HG03575 (cell line): ENCODE measurements at regions not wholly inside any gene's neighbourhood (a gene's known extent, or its start where the extent isn't known, plus 50 kb on each side); places are given as distances from the start of the nearest gene placed in this dataset.

Experiments
- ATAC-seq: cut with Tn5 transposase; IDR thresholded peaks from one replicate; pipeline ENCODE4 v1.9.1; 2021; ENCODE audit not compliant: unreplicated experiment, insufficient number of reproducible peaks, low FRiP score; ENCODE audit errors: extremely low read depth

DNA sequence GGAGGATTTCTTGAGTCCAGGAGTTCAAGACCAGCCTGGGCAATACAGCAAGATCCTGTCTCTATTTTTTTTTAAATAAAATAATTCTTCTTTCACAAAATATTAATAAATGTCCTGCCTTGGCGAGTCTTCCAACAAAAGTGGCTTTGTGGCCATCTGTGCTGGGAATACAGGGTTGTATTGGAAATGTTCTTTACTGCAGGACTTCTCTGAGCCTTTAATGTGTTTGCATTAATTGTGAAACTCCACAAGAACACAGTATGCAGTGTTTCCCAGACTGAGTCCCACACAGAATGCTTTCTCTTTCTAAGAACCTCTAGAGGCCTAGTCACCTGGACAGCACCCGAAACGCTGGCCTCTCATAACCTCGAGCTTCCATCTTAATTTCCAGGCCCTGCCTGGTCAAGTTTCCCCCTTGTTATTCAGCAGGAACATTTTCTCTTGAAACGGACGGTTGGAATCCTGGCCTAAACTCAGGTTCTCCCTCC lies 85.4 kb upstream of the ARRDC4 start:
- no peak for ATAC-seq

DNA sequence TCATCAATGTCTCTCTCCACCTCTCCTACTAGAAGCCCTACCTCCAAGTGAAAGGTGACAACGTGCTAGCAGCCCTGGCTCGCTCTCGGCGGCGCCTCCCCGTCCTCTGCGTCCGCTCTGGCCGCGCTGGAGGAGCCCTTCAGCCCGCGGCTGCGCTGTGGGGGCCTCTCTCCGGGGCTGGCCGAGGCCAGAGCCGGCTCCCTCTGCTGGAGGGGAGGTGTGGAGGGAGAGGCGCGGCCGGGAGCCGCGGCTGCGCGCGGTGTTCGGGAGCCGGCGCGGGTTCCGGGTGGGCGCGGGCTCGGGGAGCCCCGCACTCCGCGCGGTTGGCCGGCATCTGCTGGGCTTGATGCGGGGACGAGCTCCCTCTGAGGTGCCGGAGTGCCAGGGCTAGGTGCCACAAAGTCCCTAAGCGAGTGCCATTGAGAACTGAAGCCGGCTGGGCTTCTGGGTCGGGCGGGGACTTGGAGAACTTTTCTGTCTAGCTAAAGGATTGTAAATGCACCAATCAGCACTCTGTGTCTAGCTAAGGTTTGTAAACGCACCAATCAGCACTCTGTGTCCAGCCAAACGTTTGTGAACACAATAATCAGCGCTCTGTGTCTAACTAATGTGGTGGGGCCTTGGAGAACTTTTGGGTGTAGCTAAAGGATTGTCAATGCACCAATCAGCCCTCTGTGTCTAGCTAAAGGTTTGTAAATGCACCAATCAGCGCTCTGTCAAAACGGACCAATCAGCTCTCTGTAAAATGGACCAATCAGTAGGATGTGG lies 84.8 kb upstream of the ARRDC4 start:
- no peak for ATAC-seq

DNA sequence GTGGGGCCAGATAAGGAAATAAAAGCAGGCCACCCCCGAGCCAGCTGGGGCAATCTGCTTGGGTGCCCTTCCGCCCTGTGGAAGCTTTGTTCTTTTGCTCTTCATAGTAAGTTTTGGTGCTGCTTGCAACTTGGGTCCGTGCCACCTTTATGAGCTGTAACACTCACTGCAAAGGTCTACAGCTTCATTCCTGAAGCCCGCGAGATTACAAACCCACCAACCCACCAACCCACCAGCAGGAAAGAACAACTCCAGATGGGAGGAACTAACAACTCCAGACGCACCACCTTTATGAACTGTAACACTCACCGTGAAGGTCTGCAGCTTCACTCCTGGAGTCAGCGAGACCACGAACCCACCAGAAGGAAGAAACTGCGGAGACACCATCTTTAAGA lies 84.2 kb upstream of the ARRDC4 start:
- no peak for ATAC-seq

DNA sequence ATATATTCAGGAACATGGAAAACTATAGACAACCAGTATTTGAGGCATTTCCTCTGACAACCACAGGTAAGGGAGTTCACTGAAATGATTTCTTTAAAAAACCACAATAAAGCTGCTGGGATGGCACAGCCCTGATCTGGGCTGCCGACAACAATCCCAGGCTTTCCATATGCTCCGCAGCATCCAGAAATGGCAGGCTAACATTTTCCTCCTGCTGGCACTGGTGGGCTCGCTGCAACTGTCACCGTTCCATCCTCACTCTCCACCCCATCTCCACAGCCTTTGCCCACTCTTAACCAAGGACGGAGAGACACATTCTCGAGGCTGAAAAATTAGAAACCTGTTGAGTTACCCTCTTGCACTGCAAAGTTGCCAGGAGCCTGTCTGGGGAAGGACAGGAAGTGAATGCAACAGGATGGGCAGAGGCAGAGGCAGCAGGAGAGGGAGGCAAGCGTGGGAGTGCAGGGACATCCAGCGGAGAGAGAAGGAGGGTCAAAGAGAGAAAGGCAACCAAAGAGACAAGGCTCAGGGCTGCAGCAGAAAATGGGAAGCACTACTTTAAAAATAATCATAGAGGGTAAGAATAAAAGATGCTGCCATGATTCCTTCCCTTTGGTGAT lies 79.0 kb upstream of the ARRDC4 start:
- no peak for ATAC-seq

DNA sequence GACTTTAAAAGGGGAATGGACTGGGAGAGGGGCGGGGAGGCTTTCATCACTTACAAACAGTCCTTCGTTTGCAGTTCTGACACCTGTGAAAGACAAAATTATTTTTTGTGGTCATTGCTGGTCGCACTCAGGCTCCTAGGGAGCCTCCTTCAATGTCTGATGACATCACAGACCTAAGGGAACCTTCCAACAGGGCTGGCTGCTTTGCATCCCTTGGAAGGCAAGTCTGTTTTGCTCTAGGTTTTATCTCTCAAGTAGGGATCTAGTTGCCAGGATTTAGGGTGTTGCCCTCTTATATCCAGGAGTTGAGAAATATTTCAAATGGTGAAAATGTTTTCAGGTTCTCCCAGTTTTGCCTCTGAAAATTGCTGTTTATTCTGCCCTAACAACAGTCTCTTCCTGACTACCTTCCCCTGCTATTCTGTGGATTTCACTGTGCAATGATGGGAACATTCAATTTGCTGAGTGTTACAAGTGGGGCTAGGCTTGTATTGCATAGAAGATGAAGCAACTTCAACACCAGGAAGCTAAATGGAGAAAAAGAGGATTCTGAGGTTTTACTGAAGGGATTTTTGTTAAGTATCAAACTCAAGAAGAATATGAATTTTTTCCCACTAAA lies 75.9 kb upstream of the ARRDC4 start:
- ATAC-seq = no peak

DNA sequence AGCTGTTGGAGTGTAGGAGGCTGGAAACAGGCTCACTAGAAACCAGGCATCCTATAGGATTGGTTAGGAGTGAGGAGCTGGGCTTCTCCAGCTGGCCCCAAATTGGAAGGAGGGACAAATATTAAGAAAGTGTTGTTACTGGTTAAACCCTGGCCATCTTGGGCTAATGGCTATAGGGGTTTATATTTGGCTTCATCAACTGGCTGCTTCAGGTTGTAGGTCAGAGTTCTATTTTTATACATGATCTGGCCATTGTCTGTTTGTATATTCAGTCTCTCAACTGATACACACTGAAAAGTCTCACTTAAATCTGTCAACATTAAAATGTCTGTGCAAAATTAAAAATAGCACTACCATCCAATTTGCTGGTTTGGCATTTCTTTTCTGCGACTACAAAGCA lies 70.2 kb upstream of the ARRDC4 start:
- no peak for ATAC-seq

DNA sequence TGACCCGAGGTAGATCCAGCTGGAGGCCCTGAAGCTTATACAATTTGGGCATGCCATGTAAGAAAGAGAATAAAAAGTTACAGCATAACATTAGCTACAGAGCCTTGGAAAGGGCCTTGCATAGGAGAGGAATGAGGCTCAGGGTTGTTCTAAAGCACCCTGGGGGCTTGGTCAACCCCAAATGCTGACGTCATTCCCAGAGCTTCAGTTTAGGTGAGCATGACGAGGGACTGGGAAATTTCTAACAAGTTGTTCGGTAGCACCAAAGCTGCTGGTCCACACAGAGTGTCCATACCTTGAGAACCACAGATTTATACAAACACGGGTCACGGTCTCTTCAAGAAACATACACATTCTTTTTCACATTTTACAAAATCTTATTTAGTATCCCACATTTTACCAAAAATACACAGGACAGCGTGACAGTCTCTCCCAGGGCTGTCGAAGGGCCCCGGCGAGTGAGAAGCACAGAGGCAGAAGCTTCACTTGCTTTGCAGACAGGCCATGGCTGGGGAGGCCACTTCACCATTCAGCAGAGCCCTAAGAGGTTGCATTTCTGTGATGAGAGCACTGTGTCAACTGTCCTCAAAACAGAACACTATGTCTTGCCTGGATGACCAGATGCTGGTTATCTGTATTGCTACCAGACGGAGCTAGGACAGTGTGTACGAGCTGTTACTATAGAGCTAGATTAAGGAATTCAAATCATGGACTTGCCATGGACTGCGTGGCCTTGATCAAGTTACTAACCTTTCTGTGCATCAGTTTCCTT lies 68.2 kb upstream of the ARRDC4 start:
- no peak for ATAC-seq

DNA sequence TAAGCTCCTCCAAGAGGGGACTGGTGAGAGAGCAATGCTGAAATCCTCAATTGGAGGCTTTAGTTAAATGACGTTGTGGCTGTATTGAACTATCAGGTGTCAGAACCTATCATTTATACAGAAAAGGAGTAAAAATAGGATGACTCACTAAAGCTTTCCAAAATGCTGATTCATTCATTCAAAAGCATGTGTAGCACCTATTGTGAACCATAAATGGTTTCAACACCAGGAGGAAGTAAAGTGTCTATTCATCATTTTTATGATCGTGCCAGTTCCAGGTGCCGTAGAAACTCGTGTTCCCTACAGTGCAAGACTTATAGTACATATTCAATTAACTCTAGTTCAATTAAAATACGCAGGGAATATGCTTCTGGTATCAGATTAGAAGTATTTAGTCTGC lies 66.5 kb upstream of the ARRDC4 start:
- no peak for ATAC-seq

DNA sequence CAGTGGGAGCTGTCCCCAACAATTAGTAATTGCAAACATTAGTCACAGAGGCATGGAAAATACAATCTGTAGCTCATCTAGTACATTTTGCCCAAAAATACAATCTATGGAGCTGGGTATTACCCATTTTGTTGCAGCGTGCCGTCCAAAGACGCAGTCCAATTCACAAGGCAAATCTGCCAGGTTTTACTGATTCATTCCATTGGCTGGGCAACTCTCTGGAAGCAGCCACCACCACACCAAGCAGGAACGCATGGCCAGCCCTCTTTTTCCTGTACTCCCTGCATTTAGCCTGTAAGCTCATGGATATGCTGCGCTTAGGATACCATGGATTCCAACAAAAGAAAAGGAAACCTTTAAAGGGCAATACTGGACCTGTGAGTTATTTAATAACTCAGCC lies 60.5 kb upstream of the ARRDC4 start:
- no peak for ATAC-seq

DNA sequence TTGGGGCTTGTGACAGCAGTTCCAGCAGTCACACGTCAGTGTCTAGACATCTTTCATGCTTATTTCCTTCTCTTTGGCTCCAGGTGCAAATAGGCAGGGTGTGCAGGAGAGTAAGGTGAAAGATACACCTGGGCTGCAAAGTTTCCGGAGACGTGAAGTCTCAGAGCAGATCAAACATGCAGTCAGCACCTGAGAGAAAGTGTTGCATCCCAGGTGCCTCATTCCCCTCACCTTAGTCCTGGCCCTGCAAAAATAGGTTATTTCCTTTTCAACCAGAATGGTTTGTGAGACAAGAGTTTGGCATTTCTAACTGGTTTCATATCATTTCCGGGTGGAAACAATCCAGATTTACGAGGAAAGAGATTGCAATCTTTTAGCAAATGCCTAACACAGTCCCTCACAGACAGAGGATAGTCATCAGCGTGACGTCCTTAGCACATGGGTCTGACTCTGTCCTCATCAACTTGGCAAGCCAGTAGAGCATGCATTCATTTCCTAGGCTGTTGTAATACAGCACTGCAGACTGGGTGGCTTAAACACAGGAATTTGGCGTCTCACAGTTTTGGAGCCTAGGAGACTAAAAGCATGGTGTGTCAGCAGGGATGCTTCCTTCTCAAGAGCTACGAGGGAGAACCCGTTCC lies 58.2 kb upstream of the ARRDC4 start:
- ATAC-seq = no peak

DNA sequence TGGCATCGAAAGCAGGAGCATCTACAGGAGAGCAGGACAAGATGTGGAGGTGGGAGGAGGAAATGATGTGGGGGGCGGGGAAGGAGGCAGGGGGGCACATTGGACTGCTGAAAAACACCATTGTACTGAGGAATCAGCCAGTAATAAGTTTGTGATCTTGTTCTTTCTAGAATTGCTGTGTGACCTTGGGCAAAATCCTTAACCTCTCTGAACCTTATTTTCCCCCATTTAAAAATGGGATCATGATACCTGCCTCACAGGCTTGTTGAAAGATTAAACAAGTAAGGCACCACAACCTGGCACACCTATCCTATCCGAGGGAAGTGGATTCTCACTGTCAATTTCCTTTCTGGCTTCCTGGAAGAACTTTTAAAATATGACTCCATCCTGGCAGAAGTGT lies 56.9 kb upstream of the ARRDC4 start:
- ATAC-seq = no peak

DNA sequence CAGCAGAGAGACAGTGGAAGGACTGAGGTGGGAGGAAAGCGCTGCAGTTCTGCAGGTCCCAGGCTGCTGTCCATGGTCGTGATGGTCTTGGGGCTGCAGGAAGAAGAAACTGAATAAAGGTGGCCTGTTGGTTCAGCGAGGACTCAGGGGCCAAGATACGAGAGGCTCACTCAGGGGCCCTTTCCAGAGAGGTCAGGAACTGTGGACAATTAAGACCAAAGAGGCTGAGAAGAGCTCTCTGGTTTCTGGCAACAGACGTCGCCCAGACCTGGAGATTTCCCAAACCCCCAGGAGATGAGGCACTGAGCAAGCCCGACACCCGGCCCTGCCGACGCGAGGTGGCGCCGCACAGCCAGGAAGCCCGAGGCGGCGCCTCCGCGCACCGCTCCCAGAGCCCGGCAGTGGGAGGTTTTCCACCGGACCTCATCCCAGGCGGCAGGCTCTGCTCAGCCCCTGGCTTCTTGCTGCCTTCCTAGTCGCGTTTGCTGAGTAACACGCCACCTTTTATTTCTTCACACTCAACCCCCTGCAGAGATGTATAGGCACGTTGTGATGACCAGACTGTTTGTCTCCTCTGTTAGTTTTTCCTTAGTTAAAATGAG lies 56.4 kb upstream of the ARRDC4 start:
- no peak for ATAC-seq

DNA sequence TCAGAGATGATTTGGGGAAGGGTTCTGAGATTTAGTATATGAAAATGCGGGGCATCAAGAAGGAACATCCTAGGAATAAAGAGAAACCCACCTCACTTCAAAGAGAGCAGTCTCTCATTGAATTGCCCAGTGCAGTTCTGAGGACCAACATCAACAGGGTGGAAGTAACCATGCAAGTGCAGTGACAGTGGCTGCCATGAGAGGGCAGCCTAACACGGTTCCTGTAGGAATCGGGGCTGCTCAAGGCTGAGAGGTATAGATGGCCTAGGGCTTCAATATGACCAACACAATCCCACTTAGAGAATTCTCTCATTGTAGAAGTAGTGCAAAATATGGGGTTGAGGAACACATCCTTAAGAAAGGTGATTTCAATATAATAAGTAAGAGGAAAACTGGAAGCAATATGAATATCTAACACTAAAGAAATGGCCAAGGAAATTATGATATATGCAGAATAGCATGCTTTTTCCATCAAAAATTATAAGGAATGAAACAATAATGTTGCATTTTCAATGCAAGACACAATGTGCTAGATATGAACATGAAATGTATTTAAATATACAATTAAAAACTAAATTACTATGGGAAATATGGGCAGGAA lies 51.1 kb upstream of the ARRDC4 start:
- peak; percentile 91 for ATAC-seq
